ENCODE measurements at regions not wholly inside any gene's neighbourhood (a gene's known extent, or its start where the extent isn't known, plus 50 kb on each side); places are given as distances from the start of the nearest gene placed in this dataset.

- no peak for TF ChIP-seq ZSCAN4 (tag by site-specific recombination; IDR thresholded peaks at IDR 0.05)
- no peak for TF ChIP-seq INSM2 (tag by site-specific recombination; IDR thresholded peaks at IDR 0.05)
- no peak for TF ChIP-seq CTCF (tag by site-specific recombination; IDR thresholded peaks at IDR 0.05)
- no peak for TF ChIP-seq ZNF292 (tag by site-specific recombination; IDR thresholded peaks at IDR 0.05; ENCODE audit: borderline replicate concordance, low read depth)
- TF ChIP-seq ZNF670 (tag by site-specific recombination; IDR thresholded peaks at IDR 0.05; ENCODE audit: low read depth) = no peak
- TF ChIP-seq BCL11A (tag by site-specific recombination; IDR thresholded peaks at IDR 0.05; ENCODE audit: low read depth) = no peak
- TF ChIP-seq ZNF792 (tag by site-specific recombination; IDR thresholded peaks at IDR 0.05) = no peak
- no peak for TF ChIP-seq ZNF558 (tag by site-specific recombination; IDR thresholded peaks at IDR 0.05)
- no peak for TF ChIP-seq SP3 (tag by site-specific recombination; IDR thresholded peaks at IDR 0.05)
- no peak for TF ChIP-seq PRDM10 (tag by site-specific recombination; IDR thresholded peaks at IDR 0.05)
- no peak for TF ChIP-seq ZNF747 (tag by site-specific recombination; IDR thresholded peaks at IDR 0.05)
- TF ChIP-seq PBX3 (CRISPR knock-in tag; IDR thresholded peaks at IDR 0.05) = no peak
- no peak for TF ChIP-seq ZNF639 (tag by site-specific recombination; IDR thresholded peaks at IDR 0.05)
- TF ChIP-seq ZBTB49 (tag by site-specific recombination; IDR thresholded peaks at IDR 0.05; ENCODE audit: low read depth) = no peak
These were observed 485.8 kb downstream of the VRK1 start for GRCh38 chr14:97283005-97283403.
